ENCODE measurements at regions not wholly inside any gene's neighbourhood (a gene's known extent, or its start where the extent isn't known, plus 50 kb on each side); places are given as distances from the start of the nearest gene placed in this dataset.

- no peak for DNase-seq
- Histone ChIP-seq H3K36me3 (replicated peaks in 1 of 2; ENCODE audit: control insufficient read depth in 1 of 2, insufficient read depth in 2 of 2, low read length in 1 of 2) (no peaks in the 10 kb centered on the region), H3K9ac (no peak overlapping the region), H3K4me2 (no peak overlapping the region), H3K27ac (ENCODE audit: low read depth in 2 of 2, low read length in 1 of 2) (no peak overlapping the region), H3K4me3 (ENCODE audit: low read depth in 2 of 2, low read length in 1 of 2) (no peak overlapping the region), H3K27me3 (ENCODE audit: insufficient read depth) (no peaks in the 10 kb centered on the region), H3K79me2 (ENCODE audit: insufficient read depth) (no peaks in the 10 kb centered on the region), H2AFZ (ENCODE audit: low read depth) (no peak overlapping the region), H3K9me2 (no peaks in the 10 kb centered on the region), H3F3A (replicated peaks; ENCODE audit: insufficient read depth) (no peaks in the 10 kb centered on the region), H3K9me3 (no peaks in the 10 kb centered on the region), H3K4me1 (ENCODE audit: control insufficient read depth in 1 of 2, insufficient read depth in 2 of 2, low read depth in 1 of 2, low read length in 1 of 2) (no peaks in the 10 kb centered on the region), H4K20me1 (ENCODE audit: insufficient read depth) (no peaks in the 10 kb centered on the region)
- 53% methylated on average over 8 of the region's 8 CpGs for WGBS (ENCODE audit: low lambda C conversion rate)
- TF ChIP-seq ZBTB33 (IDR thresholded peaks at IDR 0.05; ENCODE audit: borderline replicate concordance, low read depth) (no peak), GABPA (IDR thresholded peaks at IDR 0.05; ENCODE audit: low read depth) (no peak), GATA2 (CRISPR knock-in tag; IDR thresholded peaks at IDR 0.05) (no peak), CHD2 (IDR thresholded peaks at IDR 0.05; ENCODE audit: low read length, partially characterized antibody) (no peak), TCF12 (IDR thresholded peaks at IDR 0.05) (no peak), SMC3 (IDR thresholded peaks at IDR 0.05; ENCODE audit: low read depth, low read length) (no peak)
- ChIA-PET POLR2A (no interaction called here), CTCF (no interaction called here)
Measured at GRCh38 chr10:128867210-128867609, 599.8 kb upstream of the MGMT start.

- Histone ChIP-seq H3K4me1 (ENCODE audit: control insufficient read depth in 1 of 2, insufficient read depth in 2 of 2, low read depth in 1 of 2, low read length in 1 of 2) (no peaks in the 10 kb centered on the region), H3K4me2 (no peak overlapping the region), H3K9ac (no peak overlapping the region), H3K9me2 (no peaks in the 10 kb centered on the region), H3K27ac (ENCODE audit: low read depth in 2 of 2, low read length in 1 of 2) (no peak overlapping the region), H2AFZ (ENCODE audit: low read depth) (no peak overlapping the region), H3K79me2 (ENCODE audit: insufficient read depth) (no peaks in the 10 kb centered on the region), H3K9me3 (no peaks in the 10 kb centered on the region), H3K36me3 (replicated peaks in 1 of 2; ENCODE audit: control insufficient read depth in 1 of 2, insufficient read depth in 2 of 2, low read length in 1 of 2) (no peaks in the 10 kb centered on the region), H3F3A (replicated peaks; ENCODE audit: insufficient read depth) (no peaks in the 10 kb centered on the region), H3K27me3 (ENCODE audit: insufficient read depth) (no peaks in the 10 kb centered on the region), H4K20me1 (ENCODE audit: insufficient read depth) (no peaks in the 10 kb centered on the region), H3K4me3 (ENCODE audit: low read depth in 2 of 2, low read length in 1 of 2) (no peak overlapping the region)
- ChIA-PET POLR2A (no interaction called here), CTCF (no interaction called here)
- no peak for TF ChIP-seq JUND (IDR thresholded peaks at IDR 0.05)
- no peak for TF ChIP-seq RFX5 (IDR thresholded peaks at IDR 0.05; ENCODE audit: low read length)
- no peak for TF ChIP-seq REST (IDR thresholded peaks at IDR 0.05; ENCODE audit: low read depth, low read length)
- no peak for TF ChIP-seq SIN3A (IDR thresholded peaks at IDR 0.05; ENCODE audit: borderline replicate concordance, low read depth, low read length)
- TF ChIP-seq YY1 (IDR thresholded peaks at IDR 0.05; ENCODE audit: low read depth), result no peak
- no peak for TF ChIP-seq NFIC (IDR thresholded peaks at IDR 0.05; ENCODE audit: borderline replicate concordance)
- TF ChIP-seq EZH2phosphoT487 (IDR thresholded peaks at IDR 0.05; ENCODE audit: borderline replicate concordance, low read depth), result no peak
- no peak for TF ChIP-seq POLR2AphosphoS5 (IDR thresholded peaks at IDR 0.05; ENCODE audit: low read depth, low read length)
- TF ChIP-seq GABPA (IDR thresholded peaks at IDR 0.05; ENCODE audit: low read depth), result no peak
- no peak for DNase-seq
- 38% methylated on average over 8 of the region's 8 CpGs for WGBS (ENCODE audit: low lambda C conversion rate)
Measured at GRCh38 chr10:128867819-128868218, 599.2 kb upstream of the MGMT start.
